ENCODE measurements at regions not wholly inside any gene's neighbourhood (a gene's known extent, or its start where the extent isn't known, plus 50 kb on each side); places are given as distances from the start of the nearest gene placed in this dataset.

GRCh38 chr21:36532769-36533467 is 53.0 kb upstream of the CLDN14 start:
- no peak for DNase-seq (ENCODE audit: low read depth in 2 of 2)

DNA sequence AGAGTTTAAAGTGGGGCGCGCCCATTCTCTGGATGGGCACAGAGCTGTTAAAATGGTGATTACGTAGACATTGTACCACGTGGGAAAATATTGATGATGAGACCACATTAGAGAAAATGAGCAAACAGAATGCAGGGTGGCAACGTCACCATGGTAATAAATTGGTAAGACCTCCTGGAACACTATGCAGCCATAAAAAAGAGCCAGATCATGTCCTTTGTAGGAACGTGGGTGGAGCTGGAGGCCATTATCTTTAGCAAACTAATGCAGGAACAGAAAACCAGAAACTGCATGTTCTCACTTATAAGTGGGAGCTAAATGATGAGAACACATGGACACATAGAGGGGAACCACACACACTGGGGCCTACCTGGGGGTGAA is 53.5 kb upstream of the CLDN14 start:
- no peak for DNase-seq (ENCODE audit: low read depth in 2 of 2)

DNA sequence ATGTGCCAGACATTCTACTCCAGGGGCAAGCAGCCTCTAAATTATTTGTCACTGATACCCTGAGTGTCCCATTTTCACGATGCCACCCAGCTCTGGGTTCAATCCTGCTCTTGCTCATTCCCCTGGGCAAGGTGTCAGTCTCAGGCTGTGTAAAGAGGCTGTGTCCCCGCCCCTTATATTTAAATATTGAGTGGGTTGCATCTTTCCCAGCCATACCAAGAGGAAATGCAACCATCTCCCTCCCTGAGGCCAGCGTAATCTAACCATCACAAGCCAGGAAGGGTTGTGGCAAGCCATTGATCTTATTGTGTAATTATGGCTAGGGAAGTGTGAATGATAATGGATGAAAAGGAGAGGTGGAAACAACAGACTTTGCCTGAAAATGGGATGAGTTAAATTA is 54.7 kb upstream of the CLDN14 start:
- DNase-seq (ENCODE audit: low read depth in 2 of 2): no peak

DNA sequence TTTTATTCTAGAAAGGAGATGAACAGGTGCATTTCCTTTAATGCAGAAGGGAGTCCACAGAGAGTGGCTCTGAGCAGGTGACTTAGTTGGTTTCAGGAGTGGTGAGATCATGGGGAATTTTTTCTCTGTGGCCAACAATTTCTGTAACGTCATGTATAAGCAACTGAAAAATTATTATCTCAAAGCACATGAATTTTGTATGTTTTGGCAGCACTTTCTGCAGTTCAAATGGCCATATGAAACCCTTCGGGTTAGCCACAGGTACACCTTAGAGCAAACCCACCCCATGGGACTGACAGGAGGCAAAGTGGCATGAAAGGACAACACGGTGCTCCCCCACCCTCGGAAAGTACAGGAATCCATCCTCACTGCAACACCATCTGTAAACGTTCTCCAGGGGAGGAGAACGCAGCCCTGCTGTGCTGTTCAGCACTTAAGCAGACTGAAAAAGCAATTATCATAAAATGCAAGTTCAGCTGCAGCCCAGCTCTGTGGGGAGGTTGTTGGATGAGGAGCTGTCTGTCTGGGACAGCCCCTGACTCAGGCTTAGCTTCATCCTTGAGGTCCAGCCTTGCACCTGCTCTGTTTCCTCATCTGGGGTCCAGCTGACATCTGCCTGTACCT is 55.8 kb upstream of the CLDN14 start:
- DNase-seq (ENCODE audit: low read depth in 2 of 2): no peak

DNA sequence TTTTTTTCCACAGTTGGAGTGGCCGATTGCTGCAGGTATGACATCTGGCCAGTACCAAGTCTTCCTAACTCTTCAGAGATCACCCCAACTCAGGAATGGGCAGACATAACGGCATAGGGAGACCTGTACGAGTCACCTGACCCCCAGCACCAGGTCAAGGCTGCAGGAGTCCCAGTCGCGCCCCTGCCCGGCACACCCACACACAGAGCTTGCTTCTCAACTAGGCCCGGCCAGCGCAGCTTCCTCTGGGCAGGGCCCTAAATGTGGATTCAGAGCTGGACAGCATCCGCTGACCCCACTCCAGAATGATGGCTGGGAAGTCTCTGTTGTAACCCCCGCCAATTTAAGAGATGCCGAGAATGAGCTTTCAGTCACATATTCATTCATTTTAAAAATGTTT is 58.8 kb upstream of the CLDN14 start:
- DNase-seq (ENCODE audit: low read depth in 2 of 2): no peak

- no peak for DNase-seq (ENCODE audit: low read depth in 2 of 2)
Observed at GRCh38 chr21:36539434-36540150, 59.7 kb upstream of the CLDN14 start.

- DNase-seq (ENCODE audit: low read depth in 2 of 2): no peak
Observed at GRCh38 chr21:36540700-36541099, 60.8 kb upstream of the CLDN14 start.

DNA sequence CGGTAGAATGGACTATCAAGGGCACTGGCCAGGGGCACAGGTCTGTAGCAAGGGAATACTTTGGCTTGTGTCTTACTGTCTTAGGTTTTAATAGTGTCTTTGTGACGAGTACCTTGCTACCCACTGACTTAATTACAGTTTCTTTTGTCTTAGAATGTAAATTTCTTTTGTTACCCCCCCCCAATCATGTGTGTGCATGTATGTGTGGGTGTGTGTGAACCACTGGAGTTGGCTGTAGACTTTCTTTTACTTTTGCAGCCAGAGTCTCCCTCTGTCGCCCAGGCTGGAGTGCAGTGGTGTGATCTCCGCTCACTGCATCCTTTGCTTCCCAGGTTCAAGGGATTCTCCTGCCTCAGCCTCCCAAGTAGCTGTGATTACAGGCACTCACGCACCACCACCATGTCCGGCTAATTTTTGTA is 61.8 kb upstream of the CLDN14 start:
- no peak for DNase-seq (ENCODE audit: low read depth in 2 of 2)

- DNase-seq (ENCODE audit: low read depth in 2 of 2): no peak
Observed at GRCh38 chr21:36542312-36543101, 62.6 kb upstream of the CLDN14 start.

DNA sequence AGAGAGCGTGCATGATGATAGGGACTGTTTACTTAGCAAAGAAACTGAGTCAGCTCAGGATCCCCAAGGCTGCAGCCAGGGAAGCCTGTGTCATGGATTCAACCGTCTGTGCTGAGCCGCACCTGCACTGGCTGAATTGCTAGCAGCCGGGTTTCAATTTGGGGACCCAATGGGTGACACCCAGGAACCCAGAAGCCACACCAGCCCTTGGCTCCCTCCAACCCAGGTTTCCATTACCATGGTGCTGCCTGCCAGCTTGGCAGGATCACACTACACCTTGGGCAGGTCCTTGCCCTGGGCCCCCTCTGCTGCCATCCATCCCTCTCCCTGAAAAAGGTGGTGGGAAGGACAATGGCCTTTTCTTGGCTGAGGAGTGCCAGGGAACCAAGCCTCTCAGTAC is 64.0 kb upstream of the CLDN14 start:
- DNase-seq (ENCODE audit: low read depth in 2 of 2): no peak

- DNase-seq (ENCODE audit: low read depth in 2 of 2): no peak
Observed at GRCh38 chr21:36544545-36544944, 64.6 kb upstream of the CLDN14 start.

- no peak for DNase-seq (ENCODE audit: low read depth in 2 of 2)
Observed at GRCh38 chr21:36545776-36546511, 66.0 kb upstream of the CLDN14 start.

DNA sequence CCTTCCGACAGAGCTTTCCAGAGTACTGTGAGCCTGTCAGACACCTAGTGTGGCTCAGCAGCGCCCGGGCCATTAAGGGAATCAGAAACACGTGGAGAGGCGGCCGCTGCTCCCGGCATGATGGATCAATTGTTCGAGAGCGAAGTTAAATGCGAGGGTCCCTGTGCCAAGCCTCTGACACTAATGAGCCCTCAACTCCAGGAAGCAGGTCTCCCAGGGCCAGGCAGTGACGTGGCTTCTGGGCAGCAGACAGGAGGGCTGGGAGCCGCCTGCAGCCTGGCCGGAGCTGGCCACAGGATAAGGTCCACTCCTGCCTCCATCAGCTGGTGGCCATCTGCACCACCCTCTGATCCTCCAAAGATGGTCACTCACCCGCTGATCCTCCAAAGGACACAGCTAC is 67.5 kb upstream of the CLDN14 start:
- DNase-seq (ENCODE audit: low read depth in 2 of 2): no peak

DNA sequence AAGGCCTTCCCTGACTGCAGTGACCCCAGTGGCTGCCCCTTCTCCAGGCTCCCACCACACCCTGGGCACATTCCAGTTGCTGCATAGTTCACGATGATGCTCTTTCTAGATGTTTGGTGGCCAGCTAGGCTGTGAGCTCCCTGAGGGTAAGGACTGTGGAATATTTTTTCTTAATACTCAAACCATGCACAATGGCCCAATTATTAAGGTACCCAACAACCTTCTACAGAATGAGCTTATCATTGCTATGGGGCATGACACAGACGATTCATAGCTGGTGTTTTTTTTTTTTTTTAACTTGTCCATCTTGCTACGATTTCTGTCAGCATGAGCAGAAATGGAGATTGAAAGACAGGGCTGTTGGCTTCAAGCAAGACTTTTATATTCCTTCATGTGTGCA is 68.9 kb upstream of the CLDN14 start:
- DNase-seq (ENCODE audit: low read depth in 2 of 2): no peak

DNA sequence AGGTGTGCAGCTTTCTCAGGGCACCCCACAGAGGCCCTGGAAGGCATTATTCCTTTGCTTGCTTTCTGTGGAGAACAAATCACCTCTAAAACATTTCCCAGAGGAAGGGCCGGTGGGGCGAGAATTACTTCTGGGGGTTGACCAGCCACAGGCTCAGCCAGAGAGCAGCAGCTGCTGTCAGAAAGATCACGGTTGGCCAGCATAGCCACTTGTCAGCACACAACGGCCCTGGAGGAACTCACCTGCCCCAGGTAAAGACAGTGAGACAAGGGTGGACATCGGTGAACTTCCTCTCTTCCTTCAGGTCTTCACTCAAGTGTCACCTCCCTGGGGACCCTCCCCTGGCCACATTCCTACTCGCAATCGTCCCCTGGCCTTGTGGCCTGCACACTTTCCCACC is 69.5 kb upstream of the CLDN14 start:
- no peak for DNase-seq (ENCODE audit: low read depth in 2 of 2)

DNA sequence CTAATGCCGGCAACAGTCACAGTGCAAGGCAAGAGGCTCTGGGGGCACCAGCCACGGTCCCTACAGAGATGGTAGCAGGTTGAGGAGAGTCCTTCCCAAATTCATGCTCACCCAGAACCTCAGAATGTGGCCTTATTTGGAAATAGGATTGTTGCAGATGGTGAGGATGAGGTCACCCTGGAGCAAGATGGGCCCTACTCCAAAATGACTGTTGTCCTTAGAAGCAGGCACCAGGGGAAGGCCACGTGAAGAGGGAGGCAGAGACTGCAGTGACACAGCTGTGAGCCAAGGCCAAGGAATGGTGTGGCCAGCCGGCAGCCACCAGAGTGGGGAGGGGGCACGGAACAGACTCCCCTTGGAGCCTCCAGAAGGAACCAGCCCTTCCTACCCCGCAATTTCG is 70.8 kb upstream of the CLDN14 start:
- no peak for DNase-seq (ENCODE audit: low read depth in 2 of 2)

GRCh38 chr21:36551321-36551720 is 71.4 kb upstream of the CLDN14 start:
- DNase-seq (ENCODE audit: low read depth in 2 of 2): no peak

DNA sequence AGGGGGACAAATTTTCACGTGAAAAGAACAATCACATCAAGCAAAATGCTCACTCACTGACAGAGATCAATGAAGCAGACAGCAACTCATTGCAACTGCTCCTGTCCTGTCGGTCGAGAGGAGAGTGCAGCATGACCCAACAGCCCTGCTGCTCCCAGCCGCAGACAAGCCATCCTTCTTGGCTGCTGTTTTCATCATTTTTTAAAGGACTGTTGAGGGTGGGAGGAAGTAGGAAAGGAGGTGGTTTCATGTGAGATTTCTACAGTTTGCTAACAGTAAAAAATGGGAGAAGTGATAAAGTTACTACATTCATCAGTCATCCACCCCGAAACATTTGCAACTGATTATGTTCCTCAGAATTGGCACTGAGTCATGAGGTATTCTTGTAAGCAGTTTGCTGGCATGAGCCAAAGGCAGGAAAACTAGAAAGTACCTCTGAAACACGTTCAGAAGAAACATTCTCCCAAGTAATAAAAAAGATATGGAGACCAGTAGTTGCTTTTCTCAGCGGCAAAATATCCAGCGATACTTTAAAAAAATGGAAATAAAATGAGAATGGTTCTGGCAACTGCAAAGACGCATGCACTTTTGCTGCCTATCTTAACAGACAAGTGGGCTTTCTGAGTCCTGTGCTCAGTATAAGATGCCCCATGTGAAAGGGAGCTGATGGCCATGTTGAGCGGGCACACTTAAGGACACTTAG is 72.0 kb upstream of the CLDN14 start:
- no peak for DNase-seq (ENCODE audit: low read depth in 2 of 2)

DNA sequence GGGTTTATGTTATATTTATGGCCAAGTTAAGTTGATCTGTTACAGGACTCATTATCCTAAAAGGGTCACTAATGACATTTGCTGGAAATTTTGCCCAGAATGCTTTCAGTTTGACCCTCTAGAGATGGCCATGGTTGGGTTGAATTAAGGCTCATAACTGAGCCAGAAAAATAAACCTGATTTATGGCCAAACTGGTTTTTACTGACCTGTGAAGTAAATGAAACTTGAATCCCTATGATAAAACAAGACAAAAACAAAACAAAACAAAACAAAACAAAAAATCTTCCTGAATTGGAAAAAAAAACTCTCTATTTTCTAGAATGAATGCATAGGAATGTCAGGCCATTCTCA is 72.5 kb upstream of the CLDN14 start:
- no peak for DNase-seq (ENCODE audit: low read depth in 2 of 2)

- DNase-seq (ENCODE audit: low read depth in 2 of 2): no peak
Observed at GRCh38 chr21:36553406-36553805, 73.5 kb upstream of the CLDN14 start.
